Peyer's patch (tissue), 4 donors: ENCODE measurements at regions not wholly inside any gene's neighbourhood (a gene's known extent, or its start where the extent isn't known, plus 50 kb on each side); places are given as distances from the start of the nearest gene placed in this dataset.

Source experiments
- POLR2A ChIP-seq, 2 donors: fragments of 450-650 bp; IDR thresholded peaks; one replicate each; pipeline ENCODE4 v1.5.1; 2017; ENCODE audit warnings: antibody characterized with exemption in 2 of 2, mild to moderate bottlenecking in 2 of 2, moderate library complexity in 2 of 2
- TF ChIP-seq, protein P1 (sequence below), 6 experiments: fragments of 450-650 bp in 4 of 6; fragments of 200-600 bp in 2 of 6; sonication (generic) in 1 of 6; IDR thresholded peaks; one replicate each; pipeline ENCODE4 v1.5.1; 2017 to 2019; ENCODE audit warnings: antibody characterized with exemption in 6 of 6, mild to moderate bottlenecking in 3 of 6, moderate library complexity in 1 of 6

DNA sequence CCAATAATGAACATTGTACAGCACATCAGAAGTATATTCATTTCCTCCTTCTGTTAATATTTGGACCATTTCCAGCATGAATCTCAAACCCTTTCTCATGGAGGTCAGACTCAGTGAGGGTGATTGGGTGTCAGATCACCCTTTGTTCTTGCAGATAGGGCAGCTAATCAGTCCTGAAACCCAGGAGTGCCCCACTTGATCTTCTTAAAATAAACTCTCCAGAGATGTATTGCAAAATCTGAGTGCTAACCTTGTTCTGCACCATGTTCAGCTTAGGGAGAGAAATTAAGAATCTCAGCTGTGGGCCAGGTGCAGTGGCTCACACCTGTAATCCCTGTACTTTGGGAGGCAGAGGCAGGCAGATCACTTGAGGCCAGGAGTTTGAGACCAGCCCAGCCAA lies 869.4 kb downstream of the TYW1 start:
- no peak for TF ChIP-seq POLR2A (IDR thresholded peaks at IDR 0.05)
- TF ChIP-seq, protein P1, sequence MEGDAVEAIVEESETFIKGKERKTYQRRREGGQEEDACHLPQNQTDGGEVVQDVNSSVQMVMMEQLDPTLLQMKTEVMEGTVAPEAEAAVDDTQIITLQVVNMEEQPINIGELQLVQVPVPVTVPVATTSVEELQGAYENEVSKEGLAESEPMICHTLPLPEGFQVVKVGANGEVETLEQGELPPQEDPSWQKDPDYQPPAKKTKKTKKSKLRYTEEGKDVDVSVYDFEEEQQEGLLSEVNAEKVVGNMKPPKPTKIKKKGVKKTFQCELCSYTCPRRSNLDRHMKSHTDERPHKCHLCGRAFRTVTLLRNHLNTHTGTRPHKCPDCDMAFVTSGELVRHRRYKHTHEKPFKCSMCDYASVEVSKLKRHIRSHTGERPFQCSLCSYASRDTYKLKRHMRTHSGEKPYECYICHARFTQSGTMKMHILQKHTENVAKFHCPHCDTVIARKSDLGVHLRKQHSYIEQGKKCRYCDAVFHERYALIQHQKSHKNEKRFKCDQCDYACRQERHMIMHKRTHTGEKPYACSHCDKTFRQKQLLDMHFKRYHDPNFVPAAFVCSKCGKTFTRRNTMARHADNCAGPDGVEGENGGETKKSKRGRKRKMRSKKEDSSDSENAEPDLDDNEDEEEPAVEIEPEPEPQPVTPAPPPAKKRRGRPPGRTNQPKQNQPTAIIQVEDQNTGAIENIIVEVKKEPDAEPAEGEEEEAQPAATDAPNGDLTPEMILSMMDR (IDR thresholded peaks at IDR 0.05): no peak
